DOHH2 (cell line): ENCODE measurements at regions not wholly inside any gene's neighbourhood (a gene's known extent, or its start where the extent isn't known, plus 50 kb on each side); places are given as distances from the start of the nearest gene placed in this dataset.

Experiments
- H3F3A ChIP-seq: fragments of 200-600 bp; sonication (generic), shearing (Covaris generic); 2 replicates; pipeline ENCODE4 v1.6.0; 2016; ENCODE audit warnings: antibody characterized with exemption, mild to moderate bottlenecking; ENCODE audit not compliant: control insufficient read depth, insufficient read depth
- H3K27ac ChIP-seq: fragments of 200-600 bp; sonication (generic); 2 replicates; pipeline ENCODE4 v1.5.1; 2014; ENCODE audit warnings: low read depth, mild to moderate bottlenecking, low read length, moderate library complexity
- H3K27me3 ChIP-seq: fragments of 200-600 bp; sonication (generic); 2 replicates; pipeline ENCODE4 v1.6.1; 2014; ENCODE audit warnings: mild to moderate bottlenecking, low read length, mixed read lengths; ENCODE audit not compliant: control insufficient read depth
- H3K36me3 ChIP-seq: fragments of 200-600 bp; sonication (generic); 2 replicates; pipeline ENCODE4 v1.6.1; 2014; ENCODE audit warnings: mild to moderate bottlenecking, low read length, moderate library complexity, mixed read lengths; ENCODE audit not compliant: control insufficient read depth
- H3K4me1 ChIP-seq: fragments of 200-600 bp; sonication (generic); 2 replicates; pipeline ENCODE4 v1.6.1; 2014; ENCODE audit warnings: mild to moderate bottlenecking, low read length, mixed read lengths; ENCODE audit not compliant: control insufficient read depth
- H3K4me2 ChIP-seq: fragments of 200-600 bp; sonication (generic); 2 replicates; pipeline ENCODE4 v1.6.0; 2014; ENCODE audit warnings: mild to moderate bottlenecking, low read length, moderate library complexity
- H3K4me3 ChIP-seq: fragments of 200-600 bp; sonication (generic); 2 replicates; pipeline ENCODE4 v1.5.1; 2014; ENCODE audit warnings: mild to moderate bottlenecking, low read length, mixed read lengths
- H3K79me2 ChIP-seq: fragments of 200-600 bp; sonication (generic); 2 replicates; pipeline ENCODE4 v1.6.1; 2014; ENCODE audit warnings: mild to moderate bottlenecking, low read length, mixed read lengths; ENCODE audit not compliant: control insufficient read depth
- H3K9me2 ChIP-seq: fragments of 200-600 bp; sonication (generic); replicated peaks from 2 replicates; pipeline ENCODE4 v1.6.1; 2014; ENCODE audit warnings: mild to moderate bottlenecking, low read length, mixed read lengths; ENCODE audit not compliant: control insufficient read depth
- H3K9me3 ChIP-seq: fragments of 200-600 bp; sonication (generic); 2 replicates; pipeline ENCODE4 v1.6.1; 2014; ENCODE audit warnings: antibody characterized with exemption, low read length, mixed read lengths; ENCODE audit not compliant: control insufficient read depth, insufficient read depth
- H4K20me1 ChIP-seq: fragments of 200-600 bp; sonication (generic); 2 replicates; pipeline ENCODE4 v1.6.0; 2014; ENCODE audit warnings: low read depth, mild to moderate bottlenecking, antibody characterized with exemption, low read length, moderate library complexity; ENCODE audit not compliant: control insufficient read depth, insufficient read depth
- CTCF ChIP-seq: fragments of 200-600 bp; sonication (generic); IDR thresholded peaks from one replicate; pipeline ENCODE4 v1.5.1; 2014; ENCODE audit warnings: antibody characterized with exemption, mild to moderate bottlenecking, low read depth, low read length; ENCODE audit not compliant: poor library complexity, severe bottlenecking
- EZH2phosphoT487 ChIP-seq: fragments of 200-600 bp; sonication (generic); IDR thresholded peaks from 2 replicates; pipeline ENCODE4 v1.6.1; 2017; ENCODE audit warnings: borderline replicate concordance, mild to moderate bottlenecking, antibody characterized with exemption, low read length, moderate library complexity, mixed read lengths

- no peaks in the 10 kb centered on the region for H4K20me1 ChIP-seq
- no peaks in the 10 kb centered on the region for H3K79me2 ChIP-seq
- H3K9me3 ChIP-seq: no peaks in the 10 kb centered on the region
- H3K27ac ChIP-seq: no peak overlapping the region
- no peak overlapping the region for H3K4me2 ChIP-seq
- no peaks in the 10 kb centered on the region for H3K4me1 ChIP-seq
- no peaks in the 10 kb centered on the region for H3K36me3 ChIP-seq
- no peaks in the 10 kb centered on the region for H3K9me2 ChIP-seq
- H3K27me3 ChIP-seq: no peaks in the 10 kb centered on the region
- TF ChIP-seq CTCF: no peak
- TF ChIP-seq EZH2phosphoT487: no peak
- H3K4me3 ChIP-seq: no peak overlapping the region
- H3F3A ChIP-seq: no peaks in the 10 kb centered on the region
Observed at GRCh38 chr10:117746541-117747448, 204.2 kb downstream of the EMX2 start.

GRCh38 chr10:117747636-117748035, 205.1 kb downstream of the EMX2 start:
- Histone ChIP-seq H3K9me2 (no peaks in the 10 kb centered on the region), H3K27me3 (no peaks in the 10 kb centered on the region), H3K9me3 (no peaks in the 10 kb centered on the region), H3K4me1 (no peaks in the 10 kb centered on the region), H3K4me3 (no peak overlapping the region), H3K36me3 (no peaks in the 10 kb centered on the region), H3K4me2 (no peak overlapping the region), H3F3A (no peaks in the 10 kb centered on the region), H4K20me1 (no peaks in the 10 kb centered on the region), H3K79me2 (no peaks in the 10 kb centered on the region), H3K27ac (no peak overlapping the region)
- TF ChIP-seq CTCF: no peak

- H3K9me2 ChIP-seq: no peaks in the 10 kb centered on the region
- no peak for TF ChIP-seq CTCF
- TF ChIP-seq EZH2phosphoT487: no peak
- no peaks in the 10 kb centered on the region for H3K27me3 ChIP-seq
- H3K4me3 ChIP-seq: no peak overlapping the region
- no peaks in the 10 kb centered on the region for H3K36me3 ChIP-seq
- H3F3A ChIP-seq: no peaks in the 10 kb centered on the region
- no peak overlapping the region for H3K27ac ChIP-seq
- no peaks in the 10 kb centered on the region for H3K4me1 ChIP-seq
- no peak overlapping the region for H3K4me2 ChIP-seq
- no peaks in the 10 kb centered on the region for H4K20me1 ChIP-seq
- H3K9me3 ChIP-seq: no peaks in the 10 kb centered on the region
- H3K79me2 ChIP-seq: no peaks in the 10 kb centered on the region
Observed at GRCh38 chr10:117748058-117748457, 205.5 kb downstream of the EMX2 start.
